Neural cell (in vitro differentiated cells): ENCODE measurements at regions not wholly inside any gene's neighbourhood (a gene's known extent, or its start where the extent isn't known, plus 50 kb on each side); places are given as distances from the start of the nearest gene placed in this dataset.

Experiments used
- H2AFZ ChIP-seq: fragments of 200-600, 300-800 bp; sonication (generic), shearing (Covaris generic); 2 replicates; pipeline ENCODE4 v1.6.0; 2014; ENCODE audit warnings: low read depth, mild to moderate bottlenecking, antibody characterized with exemption, low read length, moderate library complexity
- H3F3A ChIP-seq: fragments of 200-600 bp; shearing (Covaris generic); 2 replicates; pipeline ENCODE4 v1.6.1; 2016; ENCODE audit warnings: mild to moderate bottlenecking, moderate library complexity, mixed read lengths, antibody characterized with exemption, low read length; ENCODE audit not compliant: insufficient read depth, poor library complexity, severe bottlenecking
- H3K27ac ChIP-seq: fragments of 200-600, 300-800 bp; sonication (generic), shearing (Covaris generic); 2 replicates; pipeline ENCODE4 v1.5.1; 2014; ENCODE audit warnings: mild to moderate bottlenecking, low read length, moderate library complexity
- H3K27me3 ChIP-seq: fragments of 300-800, 200-600 bp; sonication (generic), shearing (Covaris generic); 2 replicates; pipeline ENCODE4 v1.6.0; 2014; ENCODE audit warnings: mild to moderate bottlenecking, low read depth, low read length, moderate library complexity; ENCODE audit not compliant: insufficient read depth
- H3K36me3 ChIP-seq: fragments of 300-800, 200-600 bp; sonication (generic), shearing (Covaris generic); 2 replicates; pipeline ENCODE4 v1.5.1; 2014; ENCODE audit warnings: mild to moderate bottlenecking, antibody characterized with exemption, low read length, moderate library complexity; ENCODE audit not compliant: insufficient read depth
- H3K4me2 ChIP-seq: fragments of 300-800, 200-600 bp; sonication (generic), shearing (Covaris generic); 2 replicates; pipeline ENCODE4 v1.6.0; 2014; ENCODE audit warnings: mild to moderate bottlenecking, low read length
- H3K4me3 ChIP-seq: fragments of 300-800, 200-600 bp; sonication (generic), shearing (Covaris generic); 2 replicates; pipeline ENCODE4 v1.5.1; 2014; ENCODE audit warnings: mild to moderate bottlenecking, low read length, moderate library complexity
- H3K79me2 ChIP-seq: fragments of 200-600 bp; shearing (Covaris generic); replicated peaks from 2 replicates; pipeline ENCODE4 v1.6.0; 2014; ENCODE audit warnings: mild to moderate bottlenecking, low read length, moderate library complexity; ENCODE audit not compliant: insufficient read depth
- H3K9ac ChIP-seq: fragments of 300-800, 200-600 bp; sonication (generic), shearing (Covaris generic); 2 replicates; pipeline ENCODE4 v1.6.1; 2016; ENCODE audit warnings: mild to moderate bottlenecking, low read length, mixed read lengths
- H3K9me2 ChIP-seq: fragments of 200-600 bp; shearing (Covaris generic); 2 replicates; pipeline ENCODE4 v1.6.1; 2016; ENCODE audit warnings: mild to moderate bottlenecking, low read length, mixed read lengths; ENCODE audit not compliant: insufficient read depth
- H3K9me3 ChIP-seq: fragments of 200-600, 300-800 bp; sonication (generic), shearing (Covaris generic); 2 replicates; pipeline ENCODE4 v1.6.1; 2016; ENCODE audit warnings: mild to moderate bottlenecking, mixed run types, low read length, moderate library complexity, mixed read lengths
- H4K20me1 ChIP-seq: fragments of 200-600 bp; shearing (Covaris generic); 2 replicates; pipeline ENCODE4 v1.6.1; 2016; ENCODE audit warnings: mild to moderate bottlenecking, mixed run types; ENCODE audit not compliant: insufficient read depth
- CTCF ChIP-seq: fragments of 450-650 bp; IDR thresholded peaks from 2 replicates; pipeline ENCODE4 v1.5.1; 2014; ENCODE audit warnings: antibody characterized with exemption, mild to moderate bottlenecking, moderate library complexity; ENCODE audit not compliant: poor library complexity, severe bottlenecking
- EP300 ChIP-seq: fragments of 450-650 bp; conservative IDR thresholded peaks from 2 replicates; pipeline ENCODE4 v1.6.1; 2014; ENCODE audit warnings: antibody characterized with exemption, mild to moderate bottlenecking, moderate library complexity; ENCODE audit not compliant: poor library complexity, severe bottlenecking
- EZH2 ChIP-seq: fragments of 200-600, 300-800 bp; shearing (Covaris generic), sonication (generic); IDR thresholded peaks from 2 replicates; pipeline ENCODE4 v1.6.1; 2014; ENCODE audit warnings: antibody characterized with exemption, low read length, borderline replicate concordance, mild to moderate bottlenecking; ENCODE audit not compliant: insufficient read depth, poor library complexity, severe bottlenecking
- MXI1 ChIP-seq: fragments of 450-650 bp; conservative IDR thresholded peaks from 2 replicates; pipeline ENCODE4 v1.6.1; 2014; ENCODE audit warnings: antibody characterized with exemption, mild to moderate bottlenecking; ENCODE audit not compliant: poor library complexity, severe bottlenecking
- POLR2AphosphoS5 ChIP-seq: IDR thresholded peaks from 2 replicates; pipeline ENCODE4 v1.6.1; 2012
- RAD21 ChIP-seq: fragments of 450-650 bp; conservative IDR thresholded peaks from 2 replicates; pipeline ENCODE4 v1.6.1; 2014; ENCODE audit warnings: antibody characterized with exemption, mild to moderate bottlenecking, moderate library complexity
- REST ChIP-seq: IDR thresholded peaks from 2 replicates; pipeline ENCODE4 v1.6.1; 2012; ENCODE audit warnings: borderline replicate concordance
- SMC3 ChIP-seq: fragments of 450-650 bp; conservative IDR thresholded peaks from 2 replicates; pipeline ENCODE4 v1.6.1; 2014; ENCODE audit warnings: antibody characterized with exemption, mild to moderate bottlenecking, moderate library complexity; ENCODE audit not compliant: poor library complexity
- TAF1 ChIP-seq: IDR thresholded peaks from 2 replicates; pipeline ENCODE4 v1.6.1; 2012; ENCODE audit warnings: low read depth

- H3K27ac ChIP-seq: no peak overlapping the region
- H3K9ac ChIP-seq: no peak overlapping the region
- no peaks in the 10 kb centered on the region for H3K9me3 ChIP-seq
- H3F3A ChIP-seq: no peaks in the 10 kb centered on the region
- no peaks in the 10 kb centered on the region for H3K9me2 ChIP-seq
- H2AFZ ChIP-seq: no peak overlapping the region
- H3K79me2 ChIP-seq: no peaks in the 10 kb centered on the region
- H4K20me1 ChIP-seq: no peaks in the 10 kb centered on the region
- H3K4me2 ChIP-seq: no peak overlapping the region
- TF ChIP-seq RAD21 (no peak), SMC3 (no peak), MXI1 (no peak), CTCF (no peak), REST (no peak), EZH2 (no peak), POLR2AphosphoS5 (no peak), TAF1 (no peak), EP300 (no peak)
- H3K36me3 ChIP-seq: no peaks in the 10 kb centered on the region
- no peak overlapping the region for H3K4me3 ChIP-seq
- no peaks in the 10 kb centered on the region for H3K27me3 ChIP-seq
Measured at GRCh38 chr2:51581636-51582267, 549.8 kb upstream of the NRXN1 start.

- H3K9me2 ChIP-seq: no peaks in the 10 kb centered on the region
- H3K4me2 ChIP-seq: no peak overlapping the region
- no peaks in the 10 kb centered on the region for H3F3A ChIP-seq
- no peaks in the 10 kb centered on the region for H3K27me3 ChIP-seq
- no peaks in the 10 kb centered on the region for H4K20me1 ChIP-seq
- no peaks in the 10 kb centered on the region for H3K79me2 ChIP-seq
- H2AFZ ChIP-seq: no peak overlapping the region
- H3K36me3 ChIP-seq: no peaks in the 10 kb centered on the region
- no peak overlapping the region for H3K4me3 ChIP-seq
- TF ChIP-seq RAD21 (no peak), SMC3 (no peak), CTCF (no peak), EP300 (no peak), REST (no peak), TAF1 (no peak), MXI1 (no peak), POLR2AphosphoS5 (no peak), EZH2 (no peak)
- H3K9me3 ChIP-seq: no peaks in the 10 kb centered on the region
- H3K27ac ChIP-seq: no peak overlapping the region
- H3K9ac ChIP-seq: no peak overlapping the region
Measured at GRCh38 chr2:51579412-51579811, 547.5 kb upstream of the NRXN1 start.
